Fibroblast of lung (primary cell): ENCODE measurements at regions not wholly inside any gene's neighbourhood (a gene's known extent, or its start where the extent isn't known, plus 50 kb on each side); places are given as distances from the start of the nearest gene placed in this dataset.

ENCODE experiments used
- DNase-seq, 2 donors: peaks; one replicate each; pipeline versions ENCODE4 v3.0.0 to v3.0.0-alpha.2; 2010; ENCODE audit warnings: low read depth in 2 of 2
- H2AFZ ChIP-seq: 2 replicates; pipeline ENCODE4 v1.5.1; 2012; ENCODE audit warnings: low read length, control low read depth, inconsistent platforms
- H3K27ac ChIP-seq: 2 replicates; pipeline ENCODE4 v1.5.1; 2011; ENCODE audit warnings: low read length, control low read depth; ENCODE audit not compliant: insufficient read depth
- H3K27me3 ChIP-seq: 2 replicates; pipeline ENCODE4 v1.5.1; 2011; ENCODE audit warnings: mild to moderate bottlenecking, low read length; ENCODE audit not compliant: control insufficient read depth, insufficient read depth
- H3K36me3 ChIP-seq: 2 replicates; pipeline ENCODE4 v1.5.1; 2011; ENCODE audit warnings: low read length; ENCODE audit not compliant: control insufficient read depth, insufficient read depth
- H3K4me1 ChIP-seq: 2 replicates; pipeline ENCODE4 v1.5.1; 2011; ENCODE audit warnings: low read length; ENCODE audit not compliant: control insufficient read depth, insufficient read depth; ENCODE audit errors: extremely low read depth
- H3K4me2 ChIP-seq: 2 replicates; pipeline ENCODE4 v1.5.1; 2011; ENCODE audit warnings: low read length, control low read depth; ENCODE audit not compliant: insufficient read depth; ENCODE audit errors: extremely low read depth
- H3K4me3 ChIP-seq, 4 experiments: fragments of 200-600 bp in 1 of 4; sonication (generic) in 1 of 4; replicated peaks in 1 of 4; 2 replicates each; pipeline ENCODE4 v1.5.1; 2011 to 2016; ENCODE audit warnings: low read length in 4 of 4, low read depth in 3 of 4, mild to moderate bottlenecking in 3 of 4, control low read depth in 2 of 4, inconsistent platforms in 1 of 4, mixed read lengths in 1 of 4; ENCODE audit not compliant: insufficient read depth in 1 of 4; ENCODE audit errors: control extremely low read depth in 1 of 4
- H3K79me2 ChIP-seq: 2 replicates; pipeline ENCODE4 v1.5.1; 2012; ENCODE audit warnings: mild to moderate bottlenecking, low read length, inconsistent platforms; ENCODE audit not compliant: control insufficient read depth, insufficient read depth
- H3K9ac ChIP-seq: 2 replicates; pipeline ENCODE4 v1.5.1; 2011; ENCODE audit warnings: mild to moderate bottlenecking, low read length, control low read depth; ENCODE audit not compliant: insufficient read depth
- H3K9me3 ChIP-seq: 2 replicates; pipeline ENCODE4 v1.5.1; 2012; ENCODE audit warnings: low read depth, low read length; ENCODE audit not compliant: control insufficient read depth, insufficient read depth
- H4K20me1 ChIP-seq: 2 replicates; pipeline ENCODE4 v1.5.1; 2011; ENCODE audit warnings: low read length; ENCODE audit not compliant: control insufficient read depth, insufficient read depth; ENCODE audit errors: extremely low read depth
- CTCF ChIP-seq, 2 donors: IDR thresholded peaks in 1 of 2; conservative IDR thresholded peaks in 1 of 2; 1 replicate in 1 of 2; 2 replicates in 1 of 2; pipeline ENCODE4 v1.5.1; 2011 to 2012; ENCODE audit warnings: low read length in 2 of 2, control low read depth in 1 of 2, inconsistent platforms in 1 of 2, low read depth in 1 of 2, mild to moderate bottlenecking in 1 of 2
- EZH2 ChIP-seq: IDR thresholded peaks from 2 replicates; pipeline ENCODE4 v1.5.1; 2012; ENCODE audit warnings: low read length, control low read depth, mild to moderate bottlenecking; ENCODE audit errors: missing control alignments

- Histone ChIP-seq H3K79me2 (no peaks in the 10 kb centered on the region), H3K9me3 (no peaks in the 10 kb centered on the region), H3K9ac (no peak overlapping the region), H3K27ac (no peak overlapping the region), H3K27me3 (no peaks in the 10 kb centered on the region), H3K36me3 (no peaks in the 10 kb centered on the region), H3K4me2 (no peak overlapping the region), H3K4me1 (no peaks in the 10 kb centered on the region), H4K20me1 (no peaks in the 10 kb centered on the region), H3K4me3 (no peak overlapping the region), H2AFZ (no peak overlapping the region)
- DNase-seq, result no peak
- TF ChIP-seq CTCF (conservative IDR thresholded peaks at IDR 0.05 in 1 of 2, IDR thresholded peaks at IDR 0.05 in 1 of 2; ENCODE audit: low read depth in 1 of 2, low read length in 2 of 2) (no peak), EZH2 (no peak)
Observed at GRCh38 chr12:131613678-131614077, 97.2 kb upstream of the SFSWAP start.

- no peak overlapping the region for H2AFZ ChIP-seq
- no peak for TF ChIP-seq CTCF (conservative IDR thresholded peaks at IDR 0.05 in 1 of 2, IDR thresholded peaks at IDR 0.05 in 1 of 2; ENCODE audit: low read depth in 1 of 2, low read length in 2 of 2)
- TF ChIP-seq EZH2, result no peak
- no peaks in the 10 kb centered on the region for H3K79me2 ChIP-seq
- no peak overlapping the region for H3K4me3 ChIP-seq
- no peak overlapping the region for H3K27ac ChIP-seq
- H3K9ac ChIP-seq, result no peak overlapping the region
- H3K36me3 ChIP-seq, result no peaks in the 10 kb centered on the region
- no peaks in the 10 kb centered on the region for H3K27me3 ChIP-seq
- H3K4me1 ChIP-seq, result no peaks in the 10 kb centered on the region
- H3K9me3 ChIP-seq, result no peaks in the 10 kb centered on the region
- DNase-seq, result no peak
- no peak overlapping the region for H3K4me2 ChIP-seq
- H4K20me1 ChIP-seq, result no peaks in the 10 kb centered on the region
Observed at GRCh38 chr12:131615326-131616042, 95.4 kb upstream of the SFSWAP start.

GRCh38 chr12:131616043-131616700 lies 94.7 kb upstream of the SFSWAP start:
- no peaks in the 10 kb centered on the region for H3K9me3 ChIP-seq
- no peak overlapping the region for H3K4me2 ChIP-seq
- H3K4me1 ChIP-seq, result no peaks in the 10 kb centered on the region
- no peak overlapping the region for H3K9ac ChIP-seq
- no peaks in the 10 kb centered on the region for H3K36me3 ChIP-seq
- no peak for TF ChIP-seq CTCF (conservative IDR thresholded peaks at IDR 0.05 in 1 of 2, IDR thresholded peaks at IDR 0.05 in 1 of 2; ENCODE audit: low read depth in 1 of 2, low read length in 2 of 2)
- TF ChIP-seq EZH2, result no peak
- no peaks in the 10 kb centered on the region for H3K27me3 ChIP-seq
- no peak overlapping the region for H3K27ac ChIP-seq
- no peak for DNase-seq
- no peaks in the 10 kb centered on the region for H4K20me1 ChIP-seq
- no peaks in the 10 kb centered on the region for H3K79me2 ChIP-seq
- no peak overlapping the region for H2AFZ ChIP-seq
- no peak overlapping the region for H3K4me3 ChIP-seq
